ENCODE measurements at regions not wholly inside any gene's neighbourhood (a gene's known extent, or its start where the extent isn't known, plus 50 kb on each side); places are given as distances from the start of the nearest gene placed in this dataset.

DNA sequence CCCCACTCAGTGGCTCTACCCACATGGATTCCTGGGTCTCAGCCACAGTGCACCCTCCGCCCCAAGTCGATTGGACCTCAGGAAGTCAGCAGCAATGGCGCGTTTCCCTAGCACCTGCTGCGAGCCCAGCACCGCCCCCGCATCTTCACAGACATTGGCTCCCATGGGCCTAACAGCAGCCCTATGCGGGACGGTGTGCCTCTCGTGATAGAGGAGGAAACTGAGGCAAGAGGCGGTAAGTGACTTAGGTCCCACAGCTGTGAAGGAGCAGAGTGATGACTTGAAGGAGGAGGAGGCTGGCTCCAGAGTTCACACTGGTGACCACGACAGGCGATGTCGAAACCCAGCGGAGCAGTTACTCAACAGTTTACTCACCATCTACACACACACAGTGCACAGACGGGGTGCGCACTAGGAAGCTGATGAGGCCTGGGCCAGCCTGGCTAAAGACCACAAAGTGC, 104.5 kb upstream of the SOX1 start (continued):
- TF ChIP-seq, protein P1, sequence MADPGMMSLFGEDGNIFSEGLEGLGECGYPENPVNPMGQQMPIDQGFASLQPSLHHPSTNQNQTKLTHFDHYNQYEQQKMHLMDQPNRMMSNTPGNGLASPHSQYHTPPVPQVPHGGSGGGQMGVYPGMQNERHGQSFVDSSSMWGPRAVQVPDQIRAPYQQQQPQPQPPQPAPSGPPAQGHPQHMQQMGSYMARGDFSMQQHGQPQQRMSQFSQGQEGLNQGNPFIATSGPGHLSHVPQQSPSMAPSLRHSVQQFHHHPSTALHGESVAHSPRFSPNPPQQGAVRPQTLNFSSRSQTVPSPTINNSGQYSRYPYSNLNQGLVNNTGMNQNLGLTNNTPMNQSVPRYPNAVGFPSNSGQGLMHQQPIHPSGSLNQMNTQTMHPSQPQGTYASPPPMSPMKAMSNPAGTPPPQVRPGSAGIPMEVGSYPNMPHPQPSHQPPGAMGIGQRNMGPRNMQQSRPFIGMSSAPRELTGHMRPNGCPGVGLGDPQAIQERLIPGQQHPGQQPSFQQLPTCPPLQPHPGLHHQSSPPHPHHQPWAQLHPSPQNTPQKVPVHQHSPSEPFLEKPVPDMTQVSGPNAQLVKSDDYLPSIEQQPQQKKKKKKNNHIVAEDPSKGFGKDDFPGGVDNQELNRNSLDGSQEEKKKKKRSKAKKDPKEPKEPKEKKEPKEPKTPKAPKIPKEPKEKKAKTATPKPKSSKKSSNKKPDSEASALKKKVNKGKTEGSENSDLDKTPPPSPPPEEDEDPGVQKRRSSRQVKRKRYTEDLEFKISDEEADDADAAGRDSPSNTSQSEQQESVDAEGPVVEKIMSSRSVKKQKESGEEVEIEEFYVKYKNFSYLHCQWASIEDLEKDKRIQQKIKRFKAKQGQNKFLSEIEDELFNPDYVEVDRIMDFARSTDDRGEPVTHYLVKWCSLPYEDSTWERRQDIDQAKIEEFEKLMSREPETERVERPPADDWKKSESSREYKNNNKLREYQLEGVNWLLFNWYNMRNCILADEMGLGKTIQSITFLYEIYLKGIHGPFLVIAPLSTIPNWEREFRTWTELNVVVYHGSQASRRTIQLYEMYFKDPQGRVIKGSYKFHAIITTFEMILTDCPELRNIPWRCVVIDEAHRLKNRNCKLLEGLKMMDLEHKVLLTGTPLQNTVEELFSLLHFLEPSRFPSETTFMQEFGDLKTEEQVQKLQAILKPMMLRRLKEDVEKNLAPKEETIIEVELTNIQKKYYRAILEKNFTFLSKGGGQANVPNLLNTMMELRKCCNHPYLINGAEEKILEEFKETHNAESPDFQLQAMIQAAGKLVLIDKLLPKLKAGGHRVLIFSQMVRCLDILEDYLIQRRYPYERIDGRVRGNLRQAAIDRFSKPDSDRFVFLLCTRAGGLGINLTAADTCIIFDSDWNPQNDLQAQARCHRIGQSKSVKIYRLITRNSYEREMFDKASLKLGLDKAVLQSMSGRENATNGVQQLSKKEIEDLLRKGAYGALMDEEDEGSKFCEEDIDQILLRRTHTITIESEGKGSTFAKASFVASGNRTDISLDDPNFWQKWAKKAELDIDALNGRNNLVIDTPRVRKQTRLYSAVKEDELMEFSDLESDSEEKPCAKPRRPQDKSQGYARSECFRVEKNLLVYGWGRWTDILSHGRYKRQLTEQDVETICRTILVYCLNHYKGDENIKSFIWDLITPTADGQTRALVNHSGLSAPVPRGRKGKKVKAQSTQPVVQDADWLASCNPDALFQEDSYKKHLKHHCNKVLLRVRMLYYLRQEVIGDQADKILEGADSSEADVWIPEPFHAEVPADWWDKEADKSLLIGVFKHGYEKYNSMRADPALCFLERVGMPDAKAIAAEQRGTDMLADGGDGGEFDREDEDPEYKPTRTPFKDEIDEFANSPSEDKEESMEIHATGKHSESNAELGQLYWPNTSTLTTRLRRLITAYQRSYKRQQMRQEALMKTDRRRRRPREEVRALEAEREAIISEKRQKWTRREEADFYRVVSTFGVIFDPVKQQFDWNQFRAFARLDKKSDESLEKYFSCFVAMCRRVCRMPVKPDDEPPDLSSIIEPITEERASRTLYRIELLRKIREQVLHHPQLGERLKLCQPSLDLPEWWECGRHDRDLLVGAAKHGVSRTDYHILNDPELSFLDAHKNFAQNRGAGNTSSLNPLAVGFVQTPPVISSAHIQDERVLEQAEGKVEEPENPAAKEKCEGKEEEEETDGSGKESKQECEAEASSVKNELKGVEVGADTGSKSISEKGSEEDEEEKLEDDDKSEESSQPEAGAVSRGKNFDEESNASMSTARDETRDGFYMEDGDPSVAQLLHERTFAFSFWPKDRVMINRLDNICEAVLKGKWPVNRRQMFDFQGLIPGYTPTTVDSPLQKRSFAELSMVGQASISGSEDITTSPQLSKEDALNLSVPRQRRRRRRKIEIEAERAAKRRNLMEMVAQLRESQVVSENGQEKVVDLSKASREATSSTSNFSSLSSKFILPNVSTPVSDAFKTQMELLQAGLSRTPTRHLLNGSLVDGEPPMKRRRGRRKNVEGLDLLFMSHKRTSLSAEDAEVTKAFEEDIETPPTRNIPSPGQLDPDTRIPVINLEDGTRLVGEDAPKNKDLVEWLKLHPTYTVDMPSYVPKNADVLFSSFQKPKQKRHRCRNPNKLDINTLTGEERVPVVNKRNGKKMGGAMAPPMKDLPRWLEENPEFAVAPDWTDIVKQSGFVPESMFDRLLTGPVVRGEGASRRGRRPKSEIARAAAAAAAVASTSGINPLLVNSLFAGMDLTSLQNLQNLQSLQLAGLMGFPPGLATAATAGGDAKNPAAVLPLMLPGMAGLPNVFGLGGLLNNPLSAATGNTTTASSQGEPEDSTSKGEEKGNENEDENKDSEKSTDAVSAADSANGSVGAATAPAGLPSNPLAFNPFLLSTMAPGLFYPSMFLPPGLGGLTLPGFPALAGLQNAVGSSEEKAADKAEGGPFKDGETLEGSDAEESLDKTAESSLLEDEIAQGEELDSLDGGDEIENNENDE (IDR thresholded peaks at IDR 0.05; ENCODE audit: insufficient replicate concordance, low read length): no peak
- no peak for TF ChIP-seq SP1 (IDR thresholded peaks at IDR 0.05; ENCODE audit: low read depth, low read length)
- TF ChIP-seq MAFK (IDR thresholded peaks at IDR 0.05; ENCODE audit: low read depth, low read length): no peak
- TF ChIP-seq SIX5 (IDR thresholded peaks at IDR 0.05; ENCODE audit: low read depth, low read length): no peak
- TF ChIP-seq SIN3A (conservative IDR thresholded peaks at IDR 0.05 in 1 of 2, IDR thresholded peaks at IDR 0.05 in 1 of 2; ENCODE audit: low read depth in 1 of 2, low read length in 2 of 2): no peak
- no peak for TF ChIP-seq POU5F1 (IDR thresholded peaks at IDR 0.05; ENCODE audit: low read depth, low read length)
- TF ChIP-seq, protein P2, sequence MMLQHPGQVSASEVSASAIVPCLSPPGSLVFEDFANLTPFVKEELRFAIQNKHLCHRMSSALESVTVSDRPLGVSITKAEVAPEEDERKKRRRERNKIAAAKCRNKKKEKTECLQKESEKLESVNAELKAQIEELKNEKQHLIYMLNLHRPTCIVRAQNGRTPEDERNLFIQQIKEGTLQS (IDR thresholded peaks at IDR 0.05; ENCODE audit: insufficient read depth, low read depth, low read length): no peak
- TF ChIP-seq HDAC6 (IDR thresholded peaks at IDR 0.05; ENCODE audit: low read depth, low read length): no peak
- TF ChIP-seq, protein P3, sequence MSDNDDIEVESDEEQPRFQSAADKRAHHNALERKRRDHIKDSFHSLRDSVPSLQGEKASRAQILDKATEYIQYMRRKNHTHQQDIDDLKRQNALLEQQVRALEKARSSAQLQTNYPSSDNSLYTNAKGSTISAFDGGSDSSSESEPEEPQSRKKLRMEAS (IDR thresholded peaks at IDR 0.05): no peak
- TF ChIP-seq TBP (IDR thresholded peaks at IDR 0.05; ENCODE audit: low read depth, low read length): no peak
- TF ChIP-seq TEAD4 (IDR thresholded peaks at IDR 0.05; ENCODE audit: low read depth, low read length): no peak
- no peak for TF ChIP-seq POLR2A (IDR thresholded peaks at IDR 0.05; ENCODE audit: control extremely low read depth in 1 of 2, low read depth in 2 of 2, low read length in 2 of 2)
